Large intestine (tissue), 3 donors: ENCODE measurements at regions not wholly inside any gene's neighbourhood (a gene's known extent, or its start where the extent isn't known, plus 50 kb on each side); places are given as distances from the start of the nearest gene placed in this dataset.

Source experiments
- DNase-seq, 2 donors: peaks; one replicate each; pipeline versions ENCODE4 v3.0.0 to v3.0.0-alpha.2; 2013
- H3K27ac ChIP-seq: one replicate; pipeline ENCODE4 v1.5.1; 2013; ENCODE audit warnings: low read length
- H3K27me3 ChIP-seq: 2 replicates; pipeline ENCODE4 v1.6.1; 2013; ENCODE audit warnings: low read length; ENCODE audit not compliant: control insufficient read depth, insufficient read depth
- H3K36me3 ChIP-seq: 2 replicates; pipeline ENCODE4 v1.6.1; 2013; ENCODE audit warnings: low read length; ENCODE audit not compliant: control insufficient read depth, insufficient read depth
- H3K4me1 ChIP-seq: one replicate; pipeline ENCODE4 v1.6.1; 2013; ENCODE audit warnings: low read length; ENCODE audit not compliant: control insufficient read depth, insufficient read depth
- H3K4me3 ChIP-seq: one replicate; pipeline ENCODE4 v1.5.1; 2013; ENCODE audit warnings: low read length
- H3K9me3 ChIP-seq: one replicate; pipeline ENCODE4 v1.6.1; 2013; ENCODE audit warnings: mild to moderate bottlenecking, low read depth, low read length, moderate library complexity; ENCODE audit not compliant: control insufficient read depth
- WGBS: methylation state at CpG from one replicate; pipeline ENCODE4 v1.1.5; 2013; ENCODE audit warnings: low lambda C conversion rate; ENCODE audit not compliant: insufficient coverage; 5-methylcytosine and 5-hydroxymethylcytosine counted together

DNA sequence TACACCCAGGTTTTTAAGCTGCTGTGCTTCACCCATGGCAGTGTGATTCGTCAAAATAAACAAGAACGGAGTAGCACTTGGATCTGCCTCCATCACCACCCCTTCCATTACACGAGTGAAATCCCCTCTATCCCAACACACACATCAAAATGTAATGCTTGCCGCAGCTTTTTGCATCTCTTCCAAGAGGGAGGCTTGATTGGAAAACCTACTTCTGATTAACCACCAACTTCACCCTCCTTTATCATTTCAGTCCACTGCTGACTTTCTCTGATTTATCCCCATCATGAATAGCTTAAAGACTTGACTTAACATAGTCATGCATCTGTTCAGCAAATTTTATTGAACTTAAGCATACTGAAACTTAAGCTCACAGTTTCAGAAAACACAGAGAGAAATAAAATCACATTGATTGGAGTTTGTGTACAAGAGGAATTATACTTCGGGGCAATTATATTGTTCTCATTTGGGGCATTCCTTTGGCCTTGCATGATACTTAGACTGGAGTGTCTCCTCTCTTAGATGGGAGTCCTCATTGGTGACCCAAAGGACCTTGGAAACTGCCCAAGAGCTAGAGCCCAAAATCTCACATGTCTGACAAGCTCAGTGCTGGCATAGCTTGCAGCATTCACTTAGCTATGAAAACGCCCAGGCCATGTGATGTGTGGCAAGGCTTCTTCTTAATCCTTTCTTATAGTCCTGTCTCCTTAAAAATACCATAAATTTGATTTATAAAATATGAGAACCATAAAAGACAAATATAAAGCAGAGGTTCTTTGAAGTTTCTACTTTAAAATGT is 124.3 kb upstream of the UMPS start:
- Histone ChIP-seq H3K4me3 (no peak overlapping the region), H3K36me3 (no peaks in the 10 kb centered on the region), H3K9me3 (no peaks in the 10 kb centered on the region), H3K27me3 (no peaks in the 10 kb centered on the region), H3K4me1 (peaks cover 25% of the 10 kb centered on the region), H3K27ac (no peak overlapping the region)
- no peak for DNase-seq
- WGBS: 80% methylated on average over 1 of the region's 6 CpGs

DNA sequence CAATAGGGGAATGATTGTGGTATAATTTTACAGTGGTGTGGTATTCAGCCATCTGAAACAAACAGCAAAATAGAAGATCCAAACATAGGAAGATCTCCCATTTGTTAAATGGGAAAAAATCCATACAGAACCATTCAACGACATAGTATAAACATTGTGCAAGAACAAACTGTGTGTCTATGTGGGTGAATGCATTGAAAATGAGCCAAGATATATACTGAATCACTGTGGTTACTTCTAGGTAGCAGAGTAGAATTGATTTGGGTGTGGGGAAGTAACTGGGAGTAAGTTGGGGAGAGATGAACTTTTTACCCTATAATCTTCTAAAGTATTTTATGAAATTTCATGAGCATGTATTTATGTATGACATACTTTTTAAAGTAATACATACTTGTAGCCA is 123.1 kb upstream of the UMPS start:
- H3K27ac ChIP-seq: no peak overlapping the region
- WGBS: no CpG with 5 or more reads among the region's 1 CpG
- peaks cover 33% of the 10 kb centered on the region for H3K4me1 ChIP-seq
- H3K27me3 ChIP-seq: no peaks in the 10 kb centered on the region
- no peak overlapping the region for H3K4me3 ChIP-seq
- no peaks in the 10 kb centered on the region for H3K9me3 ChIP-seq
- no peaks in the 10 kb centered on the region for H3K36me3 ChIP-seq
- DNase-seq: no peak

GRCh38 chr3:124609402-124609801 is 120.8 kb upstream of the UMPS start:
- Histone ChIP-seq H3K9me3 (no peaks in the 10 kb centered on the region), H3K27ac (peak overlapping the region; percentile 17), H3K36me3 (no peaks in the 10 kb centered on the region), H3K4me1 (peaks cover 33% of the 10 kb centered on the region), H3K27me3 (no peaks in the 10 kb centered on the region), H3K4me3 (no peak overlapping the region)
- peak; percentile 77 to 94 for DNase-seq
- WGBS: no CpG with 5 or more reads among the region's 3 CpGs

GRCh38 chr3:124610130-124610529 is 120.1 kb upstream of the UMPS start:
- no peak for DNase-seq
- Histone ChIP-seq H3K27me3 (no peaks in the 10 kb centered on the region), H3K9me3 (no peaks in the 10 kb centered on the region), H3K27ac (peak overlapping the region; percentile 17), H3K4me1 (peaks cover 33% of the 10 kb centered on the region), H3K36me3 (no peaks in the 10 kb centered on the region), H3K4me3 (no peak overlapping the region)
- WGBS: no CpG with 5 or more reads among the region's 1 CpG

DNA sequence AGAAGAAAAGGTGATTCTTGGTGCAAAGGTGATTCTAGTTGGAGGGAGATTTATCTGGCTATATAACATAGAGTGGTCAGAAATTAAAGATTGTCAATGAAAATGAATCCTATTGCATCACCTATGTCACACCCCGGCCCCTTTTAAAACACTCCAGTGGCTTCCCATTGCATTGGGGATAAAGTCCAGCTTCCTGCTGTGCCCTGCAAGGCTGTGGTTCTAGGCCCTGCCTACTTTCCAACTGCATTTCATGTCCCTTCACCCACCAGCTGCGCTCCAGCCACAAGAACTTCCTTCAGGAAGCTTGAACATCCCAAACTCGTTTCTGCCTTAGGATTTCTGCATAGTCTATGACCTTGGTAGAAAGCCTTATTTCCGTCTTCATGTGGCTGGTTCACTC is 118.7 kb upstream of the UMPS start:
- H3K36me3 ChIP-seq: no peaks in the 10 kb centered on the region
- no peak overlapping the region for H3K4me3 ChIP-seq
- no peaks in the 10 kb centered on the region for H3K9me3 ChIP-seq
- no peaks in the 10 kb centered on the region for H3K27me3 ChIP-seq
- peak; percentile 71 to 89 for DNase-seq
- peaks cover 33% of the 10 kb centered on the region for H3K4me1 ChIP-seq
- WGBS: no CpG with 5 or more reads among the region's 4 CpGs
- peak overlapping the region; percentile 53 for H3K27ac ChIP-seq

DNA sequence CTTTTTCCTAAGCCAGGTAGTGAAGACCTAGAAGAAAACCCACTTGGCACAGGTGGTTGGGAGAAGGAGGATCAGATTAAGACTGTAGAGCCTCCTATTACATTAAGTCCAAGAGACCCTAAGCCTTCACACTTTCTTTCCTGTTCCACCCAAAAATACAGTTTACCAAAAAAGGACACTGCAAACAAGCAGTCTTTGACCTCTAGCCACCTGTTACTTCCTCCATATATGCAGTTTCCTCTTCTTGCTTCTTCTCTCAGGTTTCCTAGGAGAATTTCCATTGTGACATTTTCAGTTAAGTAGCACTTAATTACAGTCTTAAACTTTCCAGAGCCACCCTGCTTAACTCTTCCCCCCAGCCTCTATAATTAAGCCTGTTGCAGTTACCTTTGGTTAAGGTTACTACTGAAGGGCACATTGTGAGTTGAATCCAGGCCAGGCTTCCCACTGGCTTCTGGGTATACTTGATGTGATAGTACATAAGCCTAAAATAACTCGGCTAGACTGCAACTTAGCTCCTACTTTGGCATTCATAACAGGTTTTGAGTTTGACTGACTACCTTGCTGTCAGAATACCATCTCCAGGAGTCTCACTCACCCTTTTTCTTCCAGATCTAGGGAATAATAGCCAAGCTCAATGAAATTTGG is 114.2 kb upstream of the UMPS start:
- Histone ChIP-seq H3K27ac (no peak overlapping the region), H3K9me3 (no peaks in the 10 kb centered on the region)
- no CpG with 5 or more reads among the region's 1 CpG for WGBS

DNA sequence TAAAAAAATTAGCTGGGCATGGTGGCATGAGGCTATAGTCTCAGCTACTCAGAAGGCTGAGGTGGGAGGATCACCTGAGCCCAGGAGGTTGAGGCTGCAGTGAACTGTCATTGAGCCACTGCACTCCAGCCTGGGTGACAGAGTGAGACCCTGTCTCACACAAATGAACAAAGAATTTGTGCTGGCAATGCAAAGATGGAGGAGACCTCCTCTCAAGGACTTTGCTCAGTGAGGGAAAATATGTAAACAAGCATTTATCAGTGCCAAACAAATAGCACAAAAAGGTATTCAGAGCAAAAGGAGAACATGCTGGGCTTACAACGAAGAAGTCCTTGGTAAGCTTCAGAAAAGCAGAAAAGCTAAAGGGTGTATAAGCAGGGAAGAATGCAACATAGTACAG is 113.1 kb upstream of the UMPS start:
- no peaks in the 10 kb centered on the region for H3K9me3 ChIP-seq
- H3K36me3 ChIP-seq: no peaks in the 10 kb centered on the region
- no peak for DNase-seq
- peaks cover 20% of the 10 kb centered on the region for H3K4me1 ChIP-seq
- H3K27ac ChIP-seq: no peak overlapping the region
- 40% methylated on average over 1 of the region's 1 CpG for WGBS
- H3K4me3 ChIP-seq: no peak overlapping the region
- H3K27me3 ChIP-seq: no peaks in the 10 kb centered on the region

More for the DNA sequence above, 114.2 kb upstream of the UMPS start:
- no peak for DNase-seq
- Histone ChIP-seq H3K4me3 (no peak overlapping the region), H3K4me1 (peaks cover 24% of the 10 kb centered on the region), H3K36me3 (no peaks in the 10 kb centered on the region), H3K27me3 (no peaks in the 10 kb centered on the region)

DNA sequence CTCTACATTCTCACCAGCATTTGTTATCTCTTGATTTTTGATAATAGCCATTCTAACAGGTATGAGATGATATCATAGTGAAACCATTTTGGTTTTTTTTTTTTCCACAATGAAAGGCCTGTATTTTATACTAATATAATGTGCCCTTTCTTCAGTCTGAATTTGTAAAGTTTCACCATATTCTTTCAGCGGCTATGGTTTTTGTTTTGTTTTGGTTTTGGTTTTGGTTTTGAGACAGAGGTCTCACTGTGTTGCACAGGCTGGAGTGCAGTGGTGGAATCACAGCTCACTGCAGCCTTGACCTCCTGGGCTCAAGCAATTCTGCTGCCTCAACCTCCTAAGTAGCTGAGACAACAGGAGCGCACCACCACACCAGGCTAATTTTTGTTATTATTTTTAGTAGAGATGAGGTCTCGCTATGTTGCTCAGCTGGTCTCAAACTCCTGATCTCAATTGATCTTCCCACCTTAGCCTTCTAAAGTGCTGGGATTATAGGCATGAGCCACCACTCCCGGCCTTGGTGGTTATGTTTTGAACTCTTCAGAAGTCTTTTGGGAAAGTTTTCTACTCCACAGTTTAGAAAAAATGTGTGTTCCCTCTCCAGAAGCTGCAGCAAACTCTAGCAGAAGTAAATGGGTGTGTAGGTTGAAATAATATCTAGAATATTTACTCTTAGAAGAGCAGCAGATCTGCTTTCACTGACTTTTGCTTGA is 110.2 kb upstream of the UMPS start:
- Histone ChIP-seq H3K36me3 (no peaks in the 10 kb centered on the region), H3K27ac (peak overlapping the region; percentile 69), H3K4me3 (no peak overlapping the region), H3K27me3 (no peaks in the 10 kb centered on the region), H3K4me1 (peaks cover 32% of the 10 kb centered on the region), H3K9me3 (no peaks in the 10 kb centered on the region)
- DNase-seq: no peak
- no CpG with 5 or more reads among the region's 4 CpGs for WGBS

DNA sequence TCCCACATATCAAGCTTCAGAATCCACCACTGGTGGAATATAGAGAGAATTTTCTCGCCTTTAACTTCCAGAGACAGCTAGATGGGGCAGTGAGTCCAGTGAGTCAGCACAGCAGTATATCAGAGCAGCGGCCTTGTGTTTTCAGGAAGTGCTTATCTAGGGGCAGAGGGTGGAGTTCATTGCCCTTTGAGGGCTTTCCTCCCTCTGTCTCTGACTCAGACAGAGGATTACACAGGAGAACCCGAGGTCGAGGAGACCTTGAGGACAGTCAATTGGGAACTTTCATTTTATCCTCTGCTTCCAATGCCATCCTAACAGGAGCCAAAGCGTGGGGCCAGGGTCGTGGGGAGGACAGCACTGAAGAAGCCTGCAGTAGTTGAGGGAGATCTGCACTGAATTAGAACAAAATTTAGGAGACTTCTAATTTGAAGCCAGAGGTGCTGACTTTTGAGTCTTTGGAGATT is 109.6 kb upstream of the UMPS start:
- peak overlapping the region; percentile 69 for H3K27ac ChIP-seq
- no peaks in the 10 kb centered on the region for H3K9me3 ChIP-seq
- H3K4me1 ChIP-seq: peaks cover 35% of the 10 kb centered on the region
- no peak overlapping the region for H3K4me3 ChIP-seq
- no peaks in the 10 kb centered on the region for H3K27me3 ChIP-seq
- peak; percentile 92 to 95 for DNase-seq
- WGBS: no CpG with 5 or more reads among the region's 6 CpGs
- H3K36me3 ChIP-seq: no peaks in the 10 kb centered on the region

DNA sequence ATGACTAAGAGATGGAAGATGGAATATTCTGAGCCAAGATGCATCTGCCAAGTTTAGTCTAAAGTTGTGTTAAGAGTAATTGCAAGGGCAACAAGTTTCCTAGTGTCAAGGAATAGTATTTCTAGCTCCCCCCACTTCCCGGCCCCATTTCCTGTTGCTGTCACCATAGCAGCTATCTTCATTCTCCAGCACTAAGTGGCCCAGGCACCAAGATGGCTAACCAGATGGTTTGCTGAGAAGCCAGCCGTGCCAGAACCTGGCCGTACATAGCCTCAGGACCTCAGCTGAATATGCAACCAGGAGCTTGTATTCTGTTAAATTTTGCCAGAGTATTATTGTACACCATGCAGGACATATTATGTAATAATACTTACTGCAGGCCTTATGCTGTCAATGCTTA is 108.8 kb upstream of the UMPS start:
- Histone ChIP-seq H3K4me3 (no peak overlapping the region), H3K27ac (no peak overlapping the region), H3K4me1 (peaks cover 37% of the 10 kb centered on the region), H3K36me3 (no peaks in the 10 kb centered on the region), H3K27me3 (no peaks in the 10 kb centered on the region), H3K9me3 (no peaks in the 10 kb centered on the region)
- no peak for DNase-seq
- no CpG with 5 or more reads among the region's 3 CpGs for WGBS
